A673 (cell line): ENCODE measurements at regions not wholly inside any gene's neighbourhood (a gene's known extent, or its start where the extent isn't known, plus 50 kb on each side); places are given as distances from the start of the nearest gene placed in this dataset.

Experiments
- BruUV-seq: library from RNA; stranded (reverse); fragments of 400-500 nt; replicated peaks from 2 replicates; lab custom pipeline; 2021; lab: Mats Ljungman, UMichigan
- CTCF ChIA-PET: fragments of 300-600 bp; sonication (Branson Sonifier 250); formaldehyde crosslinking; loops from one replicate; lab custom pipeline; 2022; ENCODE audit warnings: antibody characterized with exemption; lab: Charles Lee
- POLR2A ChIA-PET: fragments of 300-600 bp; sonication (Branson Sonifier 250); formaldehyde crosslinking; loops from one replicate; lab custom pipeline; 2022; ENCODE audit warnings: antibody characterized with exemption; ENCODE audit not compliant: low non-redundant PET; lab: Charles Lee
- DNase-seq: peaks from one replicate; pipeline ENCODE4 v3.0.0-alpha.2; 2015; ENCODE audit warnings: low spot score
- H3K27ac ChIP-seq: fragments of 200-600 bp; sonication (generic); 2 replicates; pipeline ENCODE4 v1.5.1; 2016; ENCODE audit warnings: mixed run types, low read depth, mild to moderate bottlenecking, mixed read lengths, antibody characterized with exemption, low read length; ENCODE audit not compliant: poor library complexity, severe bottlenecking
- H3K27me3 ChIP-seq: fragments of 200-600 bp; sonication (generic); replicated peaks from 2 replicates; pipeline ENCODE4 v1.6.1; 2017; ENCODE audit warnings: mixed run types, low read depth, mild to moderate bottlenecking, mixed read lengths, antibody characterized with exemption, low read length; ENCODE audit not compliant: insufficient read depth, poor library complexity
- H3K36me3 ChIP-seq: fragments of 200-600 bp; sonication (generic); 2 replicates; pipeline ENCODE4 v1.6.1; 2016; ENCODE audit warnings: mixed run types, mild to moderate bottlenecking, mixed read lengths, antibody characterized with exemption, low read length; ENCODE audit not compliant: insufficient read depth, poor library complexity, severe bottlenecking
- H3K4me1 ChIP-seq: fragments of 200-600 bp; sonication (generic); 2 replicates; pipeline ENCODE4 v1.6.1; 2017; ENCODE audit warnings: mixed run types, mild to moderate bottlenecking, mixed read lengths, antibody characterized with exemption, low read length; ENCODE audit not compliant: insufficient read depth, poor library complexity, severe bottlenecking
- H3K4me3 ChIP-seq: fragments of 200-600 bp; sonication (generic); 2 replicates; pipeline ENCODE4 v1.5.1; 2016; ENCODE audit warnings: low read depth, mixed run types, mild to moderate bottlenecking, mixed read lengths, low read length; ENCODE audit not compliant: poor library complexity, severe bottlenecking
- H3K9me3 ChIP-seq: fragments of 200-600 bp; sonication (generic); 2 replicates; pipeline ENCODE4 v1.6.1; 2016; ENCODE audit warnings: mixed run types, low read depth, mild to moderate bottlenecking, mixed read lengths, antibody characterized with exemption, low read length; ENCODE audit not compliant: poor library complexity, severe bottlenecking
- CTCF ChIP-seq: fragments of 300-800, 200-600 bp; sonication (generic); conservative IDR thresholded peaks from 2 replicates; pipeline ENCODE4 v1.5.1; 2017; ENCODE audit warnings: low read depth, mild to moderate bottlenecking, antibody characterized with exemption, low read length, moderate library complexity, mixed read lengths
- EZH2 ChIP-seq: fragments of 200-600 bp; sonication (generic); IDR thresholded peaks from 2 replicates; pipeline ENCODE4 v1.6.1; 2017; ENCODE audit warnings: borderline replicate concordance, low read depth, mild to moderate bottlenecking, mixed read lengths, antibody characterized with exemption, low read length; ENCODE audit not compliant: poor library complexity, severe bottlenecking
- intact Hi-C: fragments of 100-400 bp; cut with micrococcal nuclease; formaldehyde crosslinking; loops from one replicate; pipeline ENCODE4 v1.10.0; 2022; ENCODE audit not compliant: unreplicated experiment

- peaks cover 5% of the 10 kb centered on the region for H3K27me3 ChIP-seq
- no TSS peak for BruUV-seq
- no peak overlapping the region for H3K4me3 ChIP-seq
- intact Hi-C loops, result loop anchor here (5.0 kb wide), 1 partner anchor 259 kb away; no protein-coding TSS in a partner anchor
- H3K27ac ChIP-seq, result no peak overlapping the region
- no peaks in the 10 kb centered on the region for H3K36me3 ChIP-seq
- ChIA-PET POLR2A (no interaction called here), CTCF (no interaction called here)
- H3K4me1 ChIP-seq, result no peaks in the 10 kb centered on the region
- TF ChIP-seq EZH2 (no peak), CTCF (no peak)
- no peak for DNase-seq
- H3K9me3 ChIP-seq, result no peaks in the 10 kb centered on the region
Observed at GRCh38 chr2:121098556-121098955, 186.4 kb downstream of the TFCP2L1 start.

- no peak overlapping the region for H3K4me3 ChIP-seq
- intact Hi-C loops, result loop anchor here (5.0 kb wide), 1 partner anchor 258 kb away; no protein-coding TSS in a partner anchor
- POLR2A ChIA-PET, result no interaction called here
- BruUV-seq, result no TSS peak
- peaks cover 5% of the 10 kb centered on the region for H3K27me3 ChIP-seq
- TF ChIP-seq CTCF (peak; percentile 54), EZH2 (no peak)
- DNase-seq, result no peak
- no peak overlapping the region for H3K27ac ChIP-seq
- no peaks in the 10 kb centered on the region for H3K9me3 ChIP-seq
- H3K36me3 ChIP-seq, result no peaks in the 10 kb centered on the region
- H3K4me1 ChIP-seq, result no peaks in the 10 kb centered on the region
- CTCF ChIA-PET, result no interaction called here
Observed at GRCh38 chr2:121099329-121100290, 185.4 kb downstream of the TFCP2L1 start.

- BruUV-seq, result no TSS peak
- CTCF ChIA-PET, result no interaction called here
- TF ChIP-seq CTCF, result no peak
- TF ChIP-seq EZH2, result no peak
- Histone ChIP-seq H3K36me3 (no peaks in the 10 kb centered on the region), H3K27me3 (peaks cover 5% of the 10 kb centered on the region), H3K9me3 (no peaks in the 10 kb centered on the region), H3K4me1 (no peaks in the 10 kb centered on the region), H3K27ac (no peak overlapping the region), H3K4me3 (no peak overlapping the region)
- DNase-seq, result no peak
- POLR2A ChIA-PET, result no interaction called here
- intact Hi-C loops, result no loop called here
Observed at GRCh38 chr2:121101093-121101715, 183.8 kb downstream of the TFCP2L1 start.
